ENCODE measurements at regions not wholly inside any gene's neighbourhood (a gene's known extent, or its start where the extent isn't known, plus 50 kb on each side); places are given as distances from the start of the nearest gene placed in this dataset.

DNA sequence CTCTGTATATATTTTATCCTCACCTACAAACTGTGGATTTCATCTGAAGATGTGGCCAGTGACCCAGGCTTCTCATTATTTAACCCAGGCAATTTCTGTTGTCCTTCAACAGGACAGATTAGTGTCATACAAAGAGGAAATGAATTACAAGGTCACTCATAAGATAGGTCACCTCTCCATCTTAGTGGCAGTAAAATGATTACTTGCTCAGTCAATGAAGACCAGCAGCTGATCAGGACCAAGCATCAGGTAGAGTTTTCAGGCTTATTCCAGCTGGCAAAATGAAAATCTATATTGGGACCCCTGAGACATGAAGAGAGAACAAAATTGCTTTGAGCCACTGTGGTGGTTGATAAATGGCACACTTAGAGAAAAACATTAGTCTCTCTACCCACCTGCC is 135.2 kb upstream of the PRDM9 start (continued):
- no peak for TF ChIP-seq TCF12 (IDR thresholded peaks at IDR 0.05)
- TF ChIP-seq TCF12 (CRISPR knock-in tag; IDR thresholded peaks at IDR 0.05) = no peak
- TF ChIP-seq, protein P1, sequence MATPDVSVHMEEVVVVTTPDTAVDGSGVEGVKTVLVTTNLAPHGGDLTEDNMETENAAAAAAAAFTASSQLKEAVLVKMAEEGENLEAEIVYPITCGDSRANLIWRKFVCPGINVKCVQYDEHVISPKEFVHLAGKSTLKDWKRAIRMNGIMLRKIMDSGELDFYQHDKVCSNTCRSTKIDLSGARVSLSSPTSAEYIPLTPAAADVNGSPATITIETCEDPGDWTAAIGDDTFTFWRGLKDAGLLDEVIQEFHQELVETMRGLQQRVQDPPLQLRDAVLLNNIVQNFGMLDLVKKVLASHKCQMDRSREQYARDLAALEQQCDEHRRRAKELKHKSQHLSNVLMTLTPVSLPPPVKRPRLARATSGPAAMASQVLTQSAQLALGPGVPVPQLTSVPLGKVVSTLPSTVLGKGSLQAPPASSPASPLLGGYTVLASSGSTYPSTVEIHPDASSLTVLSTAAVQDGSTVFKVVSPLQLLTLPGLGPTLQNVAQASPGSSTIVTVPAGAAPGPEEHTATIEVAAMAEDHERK (CRISPR knock-in tag; IDR thresholded peaks at IDR 0.05; ENCODE audit: low read depth) = no peak
- TF ChIP-seq, protein P2, sequence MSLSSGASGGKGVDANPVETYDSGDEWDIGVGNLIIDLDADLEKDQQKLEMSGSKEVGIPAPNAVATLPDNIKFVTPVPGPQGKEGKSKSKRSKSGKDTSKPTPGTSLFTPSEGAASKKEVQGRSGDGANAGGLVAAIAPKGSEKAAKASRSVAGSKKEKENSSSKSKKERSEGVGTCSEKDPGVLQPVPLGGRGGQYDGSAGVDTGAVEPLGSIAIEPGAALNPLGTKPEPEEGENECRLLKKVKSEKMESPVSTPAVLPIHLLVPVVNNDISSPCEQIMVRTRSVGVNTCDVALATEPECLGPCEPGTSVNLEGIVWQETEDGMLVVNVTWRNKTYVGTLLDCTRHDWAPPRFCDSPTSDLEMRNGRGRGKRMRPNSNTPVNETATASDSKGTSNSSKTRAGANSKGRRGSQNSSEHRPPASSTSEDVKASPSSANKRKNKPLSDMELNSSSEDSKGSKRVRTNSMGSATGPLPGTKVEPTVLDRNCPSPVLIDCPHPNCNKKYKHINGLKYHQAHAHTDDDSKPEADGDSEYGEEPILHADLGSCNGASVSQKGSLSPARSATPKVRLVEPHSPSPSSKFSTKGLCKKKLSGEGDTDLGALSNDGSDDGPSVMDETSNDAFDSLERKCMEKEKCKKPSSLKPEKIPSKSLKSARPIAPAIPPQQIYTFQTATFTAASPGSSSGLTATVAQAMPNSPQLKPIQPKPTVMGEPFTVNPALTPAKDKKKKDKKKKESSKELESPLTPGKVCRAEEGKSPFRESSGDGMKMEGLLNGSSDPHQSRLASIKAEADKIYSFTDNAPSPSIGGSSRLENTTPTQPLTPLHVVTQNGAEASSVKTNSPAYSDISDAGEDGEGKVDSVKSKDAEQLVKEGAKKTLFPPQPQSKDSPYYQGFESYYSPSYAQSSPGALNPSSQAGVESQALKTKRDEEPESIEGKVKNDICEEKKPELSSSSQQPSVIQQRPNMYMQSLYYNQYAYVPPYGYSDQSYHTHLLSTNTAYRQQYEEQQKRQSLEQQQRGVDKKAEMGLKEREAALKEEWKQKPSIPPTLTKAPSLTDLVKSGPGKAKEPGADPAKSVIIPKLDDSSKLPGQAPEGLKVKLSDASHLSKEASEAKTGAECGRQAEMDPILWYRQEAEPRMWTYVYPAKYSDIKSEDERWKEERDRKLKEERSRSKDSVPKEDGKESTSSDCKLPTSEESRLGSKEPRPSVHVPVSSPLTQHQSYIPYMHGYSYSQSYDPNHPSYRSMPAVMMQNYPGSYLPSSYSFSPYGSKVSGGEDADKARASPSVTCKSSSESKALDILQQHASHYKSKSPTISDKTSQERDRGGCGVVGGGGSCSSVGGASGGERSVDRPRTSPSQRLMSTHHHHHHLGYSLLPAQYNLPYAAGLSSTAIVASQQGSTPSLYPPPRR (CRISPR knock-in tag; IDR thresholded peaks at IDR 0.05; ENCODE audit: borderline replicate concordance) = no peak
- TF ChIP-seq SMAD9 (CRISPR knock-in tag; IDR thresholded peaks at IDR 0.05) = no peak
- no peak for TF ChIP-seq ZNF850 (CRISPR knock-in tag; conservative IDR thresholded peaks at IDR 0.05)
- no peak for TF ChIP-seq YEATS2 (CRISPR knock-in tag; IDR thresholded peaks at IDR 0.05; ENCODE audit: borderline replicate concordance)
- no peak for TF ChIP-seq ZNF34 (CRISPR knock-in tag; IDR thresholded peaks at IDR 0.05; ENCODE audit: borderline replicate concordance)
- TF ChIP-seq, protein P3, sequence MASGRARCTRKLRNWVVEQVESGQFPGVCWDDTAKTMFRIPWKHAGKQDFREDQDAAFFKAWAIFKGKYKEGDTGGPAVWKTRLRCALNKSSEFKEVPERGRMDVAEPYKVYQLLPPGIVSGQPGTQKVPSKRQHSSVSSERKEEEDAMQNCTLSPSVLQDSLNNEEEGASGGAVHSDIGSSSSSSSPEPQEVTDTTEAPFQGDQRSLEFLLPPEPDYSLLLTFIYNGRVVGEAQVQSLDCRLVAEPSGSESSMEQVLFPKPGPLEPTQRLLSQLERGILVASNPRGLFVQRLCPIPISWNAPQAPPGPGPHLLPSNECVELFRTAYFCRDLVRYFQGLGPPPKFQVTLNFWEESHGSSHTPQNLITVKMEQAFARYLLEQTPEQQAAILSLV (CRISPR knock-in tag; IDR thresholded peaks at IDR 0.05; ENCODE audit: borderline replicate concordance) = no peak
- no peak for TF ChIP-seq PAWR (CRISPR knock-in tag; IDR thresholded peaks at IDR 0.05; ENCODE audit: borderline replicate concordance)
- no peak for TF ChIP-seq MXD4 (CRISPR knock-in tag; IDR thresholded peaks at IDR 0.05)
- no peak for TF ChIP-seq ZNF782 (CRISPR knock-in tag; IDR thresholded peaks at IDR 0.05; ENCODE audit: borderline replicate concordance)

Data from HepG2 (cell line).